ENCODE measurements at regions not wholly inside any gene's neighbourhood (a gene's known extent, or its start where the extent isn't known, plus 50 kb on each side); places are given as distances from the start of the nearest gene placed in this dataset.

GRCh38 chr2:19503406-19503805 is 145.0 kb upstream of the OSR1 start:
- DNase-seq (ENCODE audit: low read depth, low spot score): no peak

GRCh38 chr2:19500126-19500525 is 141.7 kb upstream of the OSR1 start:
- no peak for DNase-seq (ENCODE audit: low read depth, low spot score)

DNA sequence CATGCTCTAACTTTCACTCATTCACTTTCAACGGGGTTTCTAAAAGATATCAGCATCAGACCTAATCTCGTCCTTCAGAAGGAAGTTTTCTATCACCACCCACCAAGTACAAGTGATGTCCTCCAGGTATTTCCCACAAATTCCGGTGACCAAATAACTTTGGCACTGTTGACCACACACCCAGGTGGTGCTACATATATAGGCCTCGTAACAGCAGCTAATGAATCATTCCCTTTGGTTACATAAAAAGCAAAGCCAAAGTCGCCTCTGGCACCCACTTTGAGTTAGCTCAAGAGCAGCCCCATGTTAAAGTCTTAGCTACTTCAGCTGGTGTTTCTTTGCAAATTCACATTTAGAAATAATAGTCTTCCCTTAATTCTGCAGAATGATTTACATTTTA is 138.2 kb upstream of the OSR1 start:
- no peak for DNase-seq (ENCODE audit: low read depth, low spot score)

- no peak for DNase-seq (ENCODE audit: low read depth, low spot score)
Measured at GRCh38 chr2:19494241-19494640, 135.8 kb upstream of the OSR1 start.

DNA sequence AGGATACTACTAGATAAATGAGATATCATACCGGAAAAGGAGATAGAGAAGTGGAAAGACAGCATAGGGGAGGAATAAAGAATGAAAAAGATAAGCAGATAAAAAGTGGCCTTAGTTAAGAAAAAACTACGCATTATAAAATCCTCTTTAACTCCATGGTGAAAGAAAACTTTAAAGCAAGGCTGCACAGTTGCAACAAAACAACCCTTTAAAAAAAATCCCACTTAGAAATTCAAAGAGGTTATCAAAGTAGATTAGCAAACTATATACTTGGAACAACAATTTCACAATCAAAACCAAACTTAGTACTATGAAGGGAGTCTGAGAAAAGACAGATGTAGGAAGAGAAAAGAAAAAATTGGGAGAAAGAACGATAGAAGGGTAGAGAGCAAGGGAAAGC is 133.4 kb upstream of the OSR1 start:
- DNase-seq (ENCODE audit: low read depth, low spot score): no peak

- no peak for DNase-seq (ENCODE audit: low read depth, low spot score)
Measured at GRCh38 chr2:19490846-19491435, 132.5 kb upstream of the OSR1 start.

GRCh38 chr2:19488009-19488691 is 129.7 kb upstream of the OSR1 start:
- no peak for DNase-seq (ENCODE audit: low read depth, low spot score)

DNA sequence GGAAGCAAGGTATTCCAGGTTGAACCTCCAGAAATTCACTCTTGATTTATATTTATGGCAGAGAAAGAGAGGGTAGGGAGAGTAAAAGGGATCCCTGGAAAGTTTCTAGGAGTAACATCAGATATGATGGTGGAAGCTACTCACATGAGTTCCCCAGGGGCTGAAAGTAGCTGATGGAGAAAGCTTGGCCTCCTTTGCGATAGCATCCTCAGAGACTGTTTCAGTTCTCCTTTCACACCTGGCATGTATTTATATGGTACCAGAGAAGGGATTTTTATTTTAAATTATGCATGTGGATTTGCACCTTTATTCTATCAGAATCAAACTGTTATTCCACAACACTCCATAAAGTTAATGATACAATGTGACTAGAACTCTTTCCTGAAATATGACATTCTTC is 126.3 kb upstream of the OSR1 start:
- DNase-seq (ENCODE audit: low read depth, low spot score): no peak

GRCh38 chr2:19480673-19481072 is 122.2 kb upstream of the OSR1 start:
- no peak for DNase-seq (ENCODE audit: low read depth, low spot score)

DNA sequence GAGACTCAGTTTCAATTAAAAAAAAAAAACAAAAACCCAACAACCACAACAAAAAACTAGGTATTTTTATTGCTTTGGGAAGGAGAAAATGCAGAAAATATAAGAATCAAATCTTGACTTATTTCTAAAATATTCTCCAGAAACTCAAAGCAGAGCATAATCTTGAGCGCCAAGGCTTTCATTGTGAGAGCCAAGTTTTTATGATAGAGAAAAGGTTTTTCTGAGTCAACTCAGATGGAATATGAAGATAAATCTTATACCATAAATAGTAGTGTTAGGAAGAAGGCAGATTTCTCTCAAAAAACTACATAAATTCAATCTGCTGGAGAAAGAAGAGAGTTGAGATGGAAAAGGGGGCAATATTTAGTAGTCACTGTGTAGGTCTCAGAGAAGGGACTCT is 121.2 kb upstream of the OSR1 start:
- DNase-seq (ENCODE audit: low read depth, low spot score): no peak

DNA sequence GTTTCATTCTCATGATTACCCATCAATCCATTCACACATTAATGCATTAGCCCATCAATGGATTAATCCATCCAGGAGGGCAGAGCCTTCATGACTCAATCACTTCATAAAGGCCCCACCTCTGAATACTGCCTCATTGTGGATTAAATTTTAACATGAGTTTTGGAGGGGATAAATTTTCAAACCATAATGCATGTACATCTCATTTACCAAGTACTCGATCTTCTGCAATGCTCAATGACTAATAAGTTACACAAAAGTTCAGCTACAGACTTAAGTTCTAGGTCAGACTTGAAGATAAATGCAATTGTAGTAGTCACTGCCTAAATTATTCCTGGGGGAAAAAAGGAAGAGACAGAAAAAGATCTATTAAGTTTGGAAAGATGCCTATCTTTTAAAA is 120.0 kb upstream of the OSR1 start:
- DNase-seq (ENCODE audit: low read depth, low spot score): no peak

DNA sequence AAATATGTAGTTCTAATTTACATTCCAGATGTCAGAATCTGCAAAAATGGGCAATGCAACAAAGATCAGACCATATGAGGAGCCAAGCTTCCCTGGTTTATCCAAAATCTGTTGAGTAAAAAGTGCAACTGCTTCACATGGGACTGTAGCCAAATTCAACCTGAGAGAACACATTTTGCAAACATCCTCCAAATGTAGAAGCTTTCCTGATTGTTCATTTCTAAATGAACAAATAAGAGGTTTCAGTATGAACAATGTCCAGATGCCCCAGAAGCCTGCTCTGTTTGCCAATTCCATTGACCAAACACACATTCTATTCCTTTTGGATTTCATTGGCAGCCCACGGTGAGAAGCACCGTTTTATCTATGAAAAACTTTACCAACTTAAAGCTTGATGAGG is 117.9 kb upstream of the OSR1 start:
- DNase-seq (ENCODE audit: low read depth, low spot score): no peak

GRCh38 chr2:19474128-19474527 is 115.7 kb upstream of the OSR1 start:
- no peak for DNase-seq (ENCODE audit: low read depth, low spot score)

DNA sequence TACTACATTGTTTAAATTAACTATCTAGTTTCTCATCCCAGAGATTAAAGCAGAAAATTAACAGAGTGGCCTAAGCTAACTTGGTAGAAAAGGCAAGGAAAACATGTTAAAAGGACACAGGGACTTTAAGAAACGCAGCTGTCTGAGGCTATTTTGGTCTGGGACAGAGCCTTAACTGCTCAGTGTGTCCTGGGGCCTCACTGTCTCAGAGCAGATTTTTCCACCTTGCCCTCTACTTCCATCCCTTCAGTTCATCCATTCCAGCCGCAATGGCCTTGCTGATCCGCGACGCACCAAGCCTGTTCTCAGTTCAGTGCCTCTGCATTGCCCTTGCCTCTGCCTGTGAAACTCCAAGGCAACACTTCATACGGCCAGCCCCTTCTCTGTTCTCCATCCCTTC is 114.9 kb upstream of the OSR1 start:
- no peak for DNase-seq (ENCODE audit: low read depth, low spot score)

GRCh38 chr2:19472391-19472978 is 114.1 kb upstream of the OSR1 start:
- no peak for DNase-seq (ENCODE audit: low read depth, low spot score)

DNA sequence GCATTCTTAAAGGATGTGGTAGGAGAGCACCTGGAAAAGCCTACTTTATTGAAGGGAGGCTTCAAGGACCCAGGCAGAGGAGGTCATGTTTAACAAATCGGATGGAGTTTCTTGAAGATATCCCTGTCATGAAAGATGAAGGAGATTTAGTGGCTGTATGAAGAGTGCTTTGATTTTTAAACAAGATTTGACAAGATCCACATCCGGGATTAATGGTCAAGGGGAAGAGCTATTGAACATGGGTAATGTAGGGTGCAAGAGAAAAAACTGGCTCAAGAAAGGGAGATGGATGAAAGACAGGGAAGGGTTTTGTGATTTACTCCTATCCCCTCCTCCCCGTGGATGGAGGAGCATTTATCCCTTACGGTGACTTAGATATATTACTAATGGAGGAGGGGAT is 113.1 kb upstream of the OSR1 start:
- DNase-seq (ENCODE audit: low read depth, low spot score): no peak

DNA sequence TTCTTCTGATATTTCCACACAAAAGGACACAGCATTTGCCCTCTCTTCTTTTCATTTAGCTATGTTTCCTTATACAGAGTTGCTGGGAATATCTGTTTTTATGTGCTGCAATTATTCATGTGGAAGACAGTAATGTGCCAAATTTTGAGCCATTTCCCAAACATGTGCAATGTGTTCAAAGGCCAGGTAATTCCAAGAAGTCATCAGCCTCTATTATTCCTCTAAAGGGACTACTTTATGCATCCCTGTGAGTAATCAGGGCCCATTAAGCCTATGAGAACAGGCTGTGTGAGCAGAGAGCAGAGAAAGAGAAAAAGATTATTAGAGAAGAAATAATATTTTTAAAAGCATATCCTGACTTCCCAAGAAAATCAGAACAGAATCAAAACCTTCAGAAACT is 107.6 kb upstream of the OSR1 start:
- no peak for DNase-seq (ENCODE audit: low read depth, low spot score)

GRCh38 chr2:19462256-19462645 is 103.8 kb upstream of the OSR1 start:
- no peak for DNase-seq (ENCODE audit: low read depth, low spot score)

DNA sequence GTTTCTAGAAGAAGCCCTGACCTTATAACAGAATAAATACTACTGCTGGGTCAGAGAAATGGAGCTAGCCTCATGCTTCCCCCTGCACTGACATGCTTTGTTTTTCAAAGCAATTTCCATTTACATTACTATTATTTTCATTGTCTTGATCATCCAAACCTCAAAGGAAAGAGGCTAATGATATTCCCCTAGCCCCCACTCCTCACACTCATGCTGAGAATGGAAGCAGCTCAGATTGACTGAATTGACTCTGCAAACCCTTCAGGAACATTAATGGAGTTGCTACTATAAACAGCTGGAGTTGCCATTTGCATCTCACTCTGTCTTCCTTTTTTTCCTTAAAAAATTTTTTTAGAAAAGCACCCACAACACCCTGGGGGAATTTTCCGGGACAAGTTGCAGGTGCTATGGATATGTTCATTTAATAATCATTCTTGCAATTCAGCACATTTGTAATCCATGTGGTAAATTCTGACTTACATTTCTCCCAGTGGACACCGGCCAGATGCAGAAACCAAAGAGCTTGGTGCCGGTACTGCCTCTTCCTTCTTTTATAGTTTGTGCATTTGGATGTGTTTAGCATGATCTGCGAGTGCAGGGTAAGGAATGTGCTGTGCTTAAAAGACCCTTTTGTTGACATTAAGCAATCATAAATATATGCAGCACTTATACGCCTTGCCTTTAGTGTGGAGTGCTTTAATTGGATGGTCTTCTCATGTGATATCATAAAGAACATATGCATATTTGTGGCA is 103.3 kb upstream of the OSR1 start:
- no peak for DNase-seq (ENCODE audit: low read depth, low spot score)

DNA sequence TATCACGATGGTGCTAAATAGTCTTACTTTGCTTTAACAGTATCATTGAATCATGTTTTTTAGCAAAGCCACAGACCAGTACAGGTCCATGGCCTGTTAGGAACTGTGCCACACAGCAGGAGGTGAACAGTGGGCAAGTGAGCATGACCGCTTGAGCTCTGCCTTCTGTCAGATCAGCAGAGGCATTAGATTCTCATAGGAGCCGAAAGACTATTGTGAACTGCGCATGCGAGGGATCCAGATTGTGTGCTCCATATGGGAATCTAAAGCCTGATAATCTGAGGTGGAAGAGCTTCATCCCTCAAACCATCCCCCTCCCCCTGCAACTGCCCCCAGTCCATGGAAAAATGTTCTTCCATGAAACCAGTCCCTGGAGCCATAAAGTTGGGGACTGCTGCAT is 102.3 kb upstream of the OSR1 start:
- DNase-seq (ENCODE audit: low read depth, low spot score): no peak

GRCh38 chr2:19458427-19459003 is 100.1 kb upstream of the OSR1 start:
- DNase-seq (ENCODE audit: low read depth, low spot score): no peak

- DNase-seq (ENCODE audit: low read depth, low spot score): no peak
Measured at GRCh38 chr2:19457809-19458208, 99.4 kb upstream of the OSR1 start.

Data from ELF-1 (cell line).